ENCODE measurements at regions not wholly inside any gene's neighbourhood (a gene's known extent, or its start where the extent isn't known, plus 50 kb on each side); places are given as distances from the start of the nearest gene placed in this dataset.

GRCh38 chr10:55837273-55837672 is 523.8 kb downstream of the ZWINT start:
- no peaks in the 10 kb centered on the region for H3K27me3 ChIP-seq (ENCODE audit: control insufficient read depth, insufficient read depth, low read length)
- H3K9me3 ChIP-seq (ENCODE audit: control insufficient read depth, insufficient read depth, low read length): peaks cover 4% of the 10 kb centered on the region; the same call in 1 of the 2 replicates
- no peak for DNase-seq (ENCODE audit: low read depth, low spot score)
- no peak overlapping the region for H3K27ac ChIP-seq (ENCODE audit: low read depth, low read length)
- H3K4me3 ChIP-seq (ENCODE audit: low read depth, low read length): no peak overlapping the region
- ChIA-PET POLR2A (no interaction called here), CTCF (no interaction called here)
- TF ChIP-seq CTCF (IDR thresholded peaks at IDR 0.05; ENCODE audit: low read depth, low read length): no peak

GRCh38 chr10:55822096-55822495 is 539.0 kb downstream of the ZWINT start:
- Histone ChIP-seq H3K9me3 (ENCODE audit: control insufficient read depth, insufficient read depth, low read length) (peaks cover 14% of the 10 kb centered on the region; the same call in 1 of the 2 replicates), H3K27ac (ENCODE audit: low read depth, low read length) (no peak overlapping the region), H3K27me3 (ENCODE audit: control insufficient read depth, insufficient read depth, low read length) (no peaks in the 10 kb centered on the region), H3K4me3 (ENCODE audit: low read depth, low read length) (no peak overlapping the region)
- TF ChIP-seq CTCF (IDR thresholded peaks at IDR 0.05; ENCODE audit: low read depth, low read length): no peak
- POLR2A ChIA-PET: no interaction called here
- CTCF ChIA-PET: no interaction called here
- DNase-seq (ENCODE audit: low read depth, low spot score): no peak

GRCh38 chr10:55820478-55820877 is 540.6 kb downstream of the ZWINT start:
- no peak overlapping the region for H3K4me3 ChIP-seq (ENCODE audit: low read depth, low read length)
- POLR2A ChIA-PET: no interaction called here

GRCh38 chr10:55820071-55820470 is 541.0 kb downstream of the ZWINT start:
- CTCF ChIA-PET: no interaction called here
- Histone ChIP-seq H3K9me3 (ENCODE audit: control insufficient read depth, insufficient read depth, low read length) (peaks cover 14% of the 10 kb centered on the region; the same call in 1 of the 2 replicates), H3K4me3 (ENCODE audit: low read depth, low read length) (no peak overlapping the region), H3K27me3 (ENCODE audit: control insufficient read depth, insufficient read depth, low read length) (no peaks in the 10 kb centered on the region), H3K27ac (ENCODE audit: low read depth, low read length) (no peak overlapping the region)
- DNase-seq (ENCODE audit: low read depth, low spot score): no peak
- no peak for TF ChIP-seq CTCF (IDR thresholded peaks at IDR 0.05; ENCODE audit: low read depth, low read length)
- POLR2A ChIA-PET: no interaction called here

More at GRCh38 chr10:55820478-55820877, 540.6 kb downstream of the ZWINT start:
- CTCF ChIA-PET: no interaction called here
- H3K27ac ChIP-seq (ENCODE audit: low read depth, low read length): no peak overlapping the region
- DNase-seq (ENCODE audit: low read depth, low spot score): no peak
- no peak for TF ChIP-seq CTCF (IDR thresholded peaks at IDR 0.05; ENCODE audit: low read depth, low read length)
- H3K27me3 ChIP-seq (ENCODE audit: control insufficient read depth, insufficient read depth, low read length): no peaks in the 10 kb centered on the region
- peaks cover 14% of the 10 kb centered on the region; the same call in 1 of the 2 replicates for H3K9me3 ChIP-seq (ENCODE audit: control insufficient read depth, insufficient read depth, low read length)

DNA sequence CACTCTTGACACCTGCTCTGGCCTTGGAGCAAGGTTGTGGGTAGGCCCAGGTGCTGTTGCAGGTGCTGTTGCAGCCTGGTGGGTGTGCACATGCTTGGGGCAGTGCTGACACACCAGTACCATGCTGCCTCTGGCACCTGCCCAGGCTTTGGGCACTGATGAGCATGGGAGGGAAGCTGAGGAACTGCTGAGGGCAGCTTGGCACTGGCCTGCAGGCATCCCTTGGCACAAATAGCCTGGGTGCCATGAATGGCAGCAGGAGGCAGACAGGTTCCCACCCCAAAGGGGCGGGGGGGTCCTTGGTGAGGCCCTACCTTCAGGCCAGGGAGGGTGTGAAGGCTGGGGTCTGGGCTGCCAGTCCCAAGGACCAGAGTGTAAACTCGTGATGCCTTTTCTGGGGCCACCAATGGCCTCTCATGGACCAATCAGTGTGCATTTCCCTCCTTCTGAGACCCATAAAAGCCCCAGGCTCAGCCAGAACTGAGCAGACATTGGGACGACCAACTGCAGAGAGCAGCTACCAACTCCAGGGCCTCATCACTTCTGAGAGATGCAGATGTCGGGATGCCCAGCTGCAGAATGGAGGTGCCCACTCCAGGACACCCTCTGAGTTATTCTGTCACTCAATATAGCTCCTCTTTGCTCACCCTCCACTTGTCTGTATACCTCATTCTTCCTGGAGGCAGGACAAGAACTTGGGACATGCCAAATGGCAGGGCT is 547.4 kb downstream of the ZWINT start:
- H3K27me3 ChIP-seq (ENCODE audit: control insufficient read depth, insufficient read depth, low read length): no peaks in the 10 kb centered on the region
- DNase-seq (ENCODE audit: low read depth, low spot score): no peak
- H3K4me3 ChIP-seq (ENCODE audit: low read depth, low read length): no peak overlapping the region
- CTCF ChIA-PET: no interaction called here
- H3K27ac ChIP-seq (ENCODE audit: low read depth, low read length): no peak overlapping the region
- no peak for TF ChIP-seq CTCF (IDR thresholded peaks at IDR 0.05; ENCODE audit: low read depth, low read length)
- H3K9me3 ChIP-seq (ENCODE audit: control insufficient read depth, insufficient read depth, low read length): peaks cover 20% of the 10 kb centered on the region
- POLR2A ChIA-PET: no interaction called here
